K562 (cell line): ENCODE measurements at regions not wholly inside any gene's neighbourhood (a gene's known extent, or its start where the extent isn't known, plus 50 kb on each side); places are given as distances from the start of the nearest gene placed in this dataset.

Experiments
- ATAC-seq: fragments of 200-7000 bp; cut with Tn5 transposase; 3 replicates; pipeline ENCODE4 v1.9.1; 2020; ENCODE audit warnings: moderate library complexity
- BruUV-seq: library from RNA; stranded (reverse); fragments of 400-500 nt; replicated peaks from 2 replicates; lab custom pipeline; 2021; lab: Mats Ljungman, UMichigan
- CTCF ChIA-PET: fragments of 300-600 bp; formaldehyde crosslinking; extraction: SDS; loops from one replicate; lab custom pipeline; 2021; ENCODE audit warnings: low intra/inter-chr PET ratio; lab: Yijun Ruan, JAX
- POLR2A ChIA-PET: fragments of 300-600, 350-650 bp; sonication (Branson Sonifier 250); formaldehyde crosslinking; extraction: SDS; loops from one replicate; lab custom pipeline; 2021; ENCODE audit warnings: antibody characterized with exemption, inconsistent platforms; lab: Yijun Ruan, JAX
- DNase-seq, 4 experiments: peaks; one replicate each; pipeline versions ENCODE4 v3.0.0 to v3.0.0-alpha.2; 2011 to 2018; ENCODE audit warnings: low spot score in 3 of 4, mixed read lengths in 3 of 4; ENCODE audit errors: extremely low read depth in 1 of 4
- FAIRE-seq: peaks from 2 replicates; lab custom pipeline; 2011; peaks lifted over from hg19 to GRCh38; lab: Jason Lieb, UNC
- H2AFZ ChIP-seq: 2 replicates; pipeline ENCODE4 v1.6.0; 2011; ENCODE audit warnings: low read depth, low read length, control low read depth, inconsistent platforms
- H3K27ac ChIP-seq: fragments of 200-600 bp; 3 replicates; pipeline ENCODE4 v1.8.0; 2011; ENCODE audit warnings: low read depth, mild to moderate bottlenecking, control low read depth, inconsistent platforms, low read length, moderate library complexity, mixed read lengths; ENCODE audit errors: extremely low read depth
- H3K27me3 ChIP-seq, 2 experiments: fragments of 300-600 bp in 1 of 2; 2 replicates in 1 of 2; 3 replicates in 1 of 2; pipeline versions ENCODE4 v1.6.0 to v1.8.0; 2011; ENCODE audit warnings: inconsistent platforms in 2 of 2, low read length in 2 of 2, mild to moderate bottlenecking in 1 of 2, mixed read lengths in 1 of 2, moderate library complexity in 1 of 2; ENCODE audit not compliant: control insufficient read depth in 2 of 2, insufficient read depth in 2 of 2
- H3K36me3 ChIP-seq: fragments of 300-600 bp; 3 replicates; pipeline ENCODE4 v1.8.0; 2011; ENCODE audit warnings: mild to moderate bottlenecking, low read length, inconsistent platforms; ENCODE audit not compliant: control insufficient read depth, insufficient read depth
- H3K4me1 ChIP-seq, 2 experiments: fragments of 200-600 bp in 1 of 2; replicated peaks in 1 of 2; 2 replicates in 1 of 2; 3 replicates in 1 of 2; pipeline versions ENCODE4 v1.5.1 to v1.8.0; 2011; ENCODE audit warnings: inconsistent platforms in 2 of 2, low read length in 2 of 2, mild to moderate bottlenecking in 1 of 2, mixed read lengths in 1 of 2, moderate library complexity in 1 of 2; ENCODE audit not compliant: control insufficient read depth in 2 of 2, insufficient read depth in 2 of 2
- H3K4me2 ChIP-seq: 2 replicates; pipeline ENCODE4 v1.6.1; 2011; ENCODE audit warnings: low read length, control low read depth, inconsistent platforms, mixed read lengths; ENCODE audit not compliant: insufficient read depth
- H3K4me3 ChIP-seq: fragments of 200-600 bp; sonication (generic), shearing (Covaris generic); 2 replicates; pipeline ENCODE4 v1.5.1; 2016; ENCODE audit warnings: control low read depth, inconsistent platforms
- H3K79me2 ChIP-seq: fragments of 200-600 bp; 3 replicates; pipeline ENCODE4 v1.8.0; 2011; ENCODE audit warnings: low read length, inconsistent platforms; ENCODE audit not compliant: control insufficient read depth, insufficient read depth
- H3K9ac ChIP-seq, 2 experiments: 2 replicates each; pipeline versions ENCODE4 v1.6.0 to v1.6.1; 2011; ENCODE audit warnings: low read depth in 2 of 2, low read length in 2 of 2, control low read depth in 1 of 2, inconsistent platforms in 1 of 2, mild to moderate bottlenecking in 1 of 2, mixed read lengths in 1 of 2; ENCODE audit not compliant: insufficient read depth in 1 of 2
- H3K9me1 ChIP-seq: one replicate; pipeline ENCODE4 v1.6.0; 2011; ENCODE audit warnings: inconsistent platforms, mild to moderate bottlenecking, low read length, moderate library complexity; ENCODE audit not compliant: control insufficient read depth, insufficient read depth
- H3K9me3 ChIP-seq: replicated peaks from 2 replicates; pipeline ENCODE4 v1.5.1; 2011; ENCODE audit warnings: low read depth, low read length, inconsistent platforms; ENCODE audit not compliant: control insufficient read depth, insufficient read depth
- H4K20me1 ChIP-seq: replicated peaks from 2 replicates; pipeline ENCODE4 v1.6.1; 2011; ENCODE audit warnings: low read length, inconsistent platforms, mixed read lengths; ENCODE audit not compliant: control insufficient read depth, insufficient read depth
- ASH1L ChIP-seq: fragments of 450-650 bp; IDR thresholded peaks from 2 replicates; pipeline ENCODE4 v1.6.1; 2018; ENCODE audit warnings: borderline replicate concordance, mild to moderate bottlenecking, low read depth; ENCODE audit not compliant: partially characterized antibody
- CEBPG ChIP-seq, 3 experiments: fragments of 200-800 bp in 1 of 3; sonication (Bioruptor generic) in 1 of 3; sonication (generic) in 1 of 3; formaldehyde crosslinking in 1 of 3; IDR thresholded peaks in 2 of 3; conservative IDR thresholded peaks in 1 of 3; 2 replicates each; pipeline versions ENCODE4 v1.6.1 to v1.8.0; 2016 to 2022; ENCODE audit warnings: missing compliant biosample characterization in 2 of 3, missing genetic modification characterization in 2 of 3, mild to moderate bottlenecking in 1 of 3, missing genetic modification reagents in 1 of 3
- DLX4 ChIP-seq: fragments of 250-450 bp; sonication (Bioruptor Pico); IDR thresholded peaks from 2 replicates; pipeline ENCODE4 v1.6.1; 2021; ENCODE audit warnings: mild to moderate bottlenecking
- EP300 ChIP-seq: IDR thresholded peaks from 2 replicates; pipeline ENCODE4 v1.6.1; 2012; ENCODE audit warnings: low read length, improper control_type of control experiment
- MAFK ChIP-seq: IDR thresholded peaks from 2 replicates; pipeline ENCODE4 v1.6.1; 2011; ENCODE audit warnings: low read length, improper control_type of control experiment
- NFYB ChIP-seq: IDR thresholded peaks from 2 replicates; pipeline ENCODE4 v1.6.1; 2011; ENCODE audit warnings: mild to moderate bottlenecking, moderate library complexity; ENCODE audit not compliant: insufficient read length; ENCODE audit errors: extremely low read depth
- NR2F6 ChIP-seq: fragments of 450-650 bp; formaldehyde crosslinking; IDR thresholded peaks from 2 replicates; pipeline ENCODE4 v1.4.0; 2020; ENCODE audit warnings: mild to moderate bottlenecking
- PRPF4 ChIP-seq: fragments of 200-400 bp; formaldehyde crosslinking; IDR thresholded peaks from one replicate; pipeline ENCODE4 v1.6.1; 2017; ENCODE audit warnings: low read length, low read depth, mild to moderate bottlenecking; ENCODE audit not compliant: insufficient read depth, poor library complexity, severe bottlenecking
- TGIF2 ChIP-seq: sonication (generic); formaldehyde crosslinking; IDR thresholded peaks from 2 replicates; pipeline ENCODE4 v1.8.1; 2022; ENCODE audit warnings: mild to moderate bottlenecking, missing genetic modification reagents, moderate library complexity
- ZNF134 ChIP-seq: fragments of 250-450 bp; sonication (Bioruptor Pico); conservative IDR thresholded peaks from 2 replicates; pipeline ENCODE4 v1.4.0; 2020
- WGBS: fragments of 100-300 bp; shearing (Covaris generic); methylation state at CpG from one replicate; pipeline ENCODE4 v1.1.6; 2016; ENCODE audit warnings: low coverage, mixed read lengths; ENCODE audit not compliant: insufficient coverage; ENCODE audit errors: missing lambda C conversion rate; 5-methylcytosine and 5-hydroxymethylcytosine counted together
- in situ Hi-C: fragments of 300-500 bp; cut with MboI; formaldehyde crosslinking; loops from 4 replicates; pipeline ENCODE4 v1.15.0; 2018; ENCODE audit warnings: inconsistent platforms, mixed read lengths
- intact Hi-C: fragments of 100-400 bp; cut with micrococcal nuclease; formaldehyde crosslinking; loops from 2 replicates; pipeline ENCODE4 v1.14.2; 2022

GRCh38 chr6:56860475-56860874 is 94.4 kb upstream of the BEND6 start:
- in situ Hi-C loops (loop anchor here (25.0 kb wide), 1 partner anchor 498 kb away; no protein-coding TSS in a partner anchor), intact Hi-C loops (no loop called here)
- 6% methylated on average over 4 of the region's 4 CpGs for WGBS
- Histone ChIP-seq H3K4me3 (no peak overlapping the region), H3K4me1 (no peaks in the 10 kb centered on the region), H3K36me3 (no peaks in the 10 kb centered on the region), H3K9ac (no peak overlapping the region), H3K4me2 (no peak overlapping the region), H3K79me2 (no peaks in the 10 kb centered on the region), H3K27ac (no peak overlapping the region), H3K9me3 (no peaks in the 10 kb centered on the region), H4K20me1 (no peaks in the 10 kb centered on the region), H3K27me3 (no peaks in the 10 kb centered on the region), H3K9me1 (no peaks in the 10 kb centered on the region), H2AFZ (no peak overlapping the region)
- peak; percentile 32 for FAIRE-seq
- DNase-seq, result no peak
- no peak for TF ChIP-seq NFYB
- no peak for TF ChIP-seq DLX4 (CRISPR knock-in tag)
- no peak for TF ChIP-seq NR2F6 (CRISPR knock-in tag)
- no peak for TF ChIP-seq CEBPG (CRISPR knock-in tag; IDR thresholded peaks at IDR 0.05)
- no peak for TF ChIP-seq CEBPG (tag; conservative IDR thresholded peaks at IDR 0.05 in 1 of 2, IDR thresholded peaks at IDR 0.05 in 1 of 2)
- no peak for TF ChIP-seq ASH1L
- TF ChIP-seq PRPF4, result no peak
- no peak for TF ChIP-seq EP300
- TF ChIP-seq ZNF134 (CRISPR knock-in tag), result no peak
- TF ChIP-seq MAFK, result no peak
- TF ChIP-seq TGIF2 (CRISPR knock-in tag), result no peak
- ChIA-PET CTCF (no interaction called here), POLR2A (no interaction called here)
- ATAC-seq, result no peak
- BruUV-seq, result no TSS peak
